ENCODE measurements at regions not wholly inside any gene's neighbourhood (a gene's known extent, or its start where the extent isn't known, plus 50 kb on each side); places are given as distances from the start of the nearest gene placed in this dataset.

DNA sequence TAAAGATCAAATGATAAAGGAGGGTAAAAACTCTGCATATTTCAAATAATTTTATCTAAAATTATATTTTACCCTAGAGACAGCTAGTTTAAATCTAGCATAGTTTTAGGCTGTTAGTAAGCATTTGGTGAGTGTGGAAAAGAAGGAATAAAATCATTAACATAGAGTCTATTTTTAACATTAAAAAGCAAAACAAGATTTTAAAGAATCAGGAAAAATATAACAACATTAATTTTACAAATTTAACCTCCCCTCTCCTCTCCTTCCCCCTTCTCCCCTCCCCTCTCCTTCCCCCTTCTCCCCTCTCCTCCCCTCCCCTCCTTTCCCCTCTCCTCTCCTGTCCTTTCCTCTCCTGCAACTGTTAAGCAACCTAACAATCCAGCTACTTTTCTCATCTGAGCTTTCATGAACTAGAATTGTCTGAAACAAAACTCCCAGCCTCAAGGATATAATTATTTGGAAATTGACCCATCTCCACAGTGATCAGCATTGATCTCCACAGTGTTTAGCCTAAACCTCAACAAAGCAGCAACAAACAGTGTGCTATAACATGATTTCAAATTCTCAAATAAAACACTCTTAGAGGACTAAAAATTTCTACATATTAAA, 293.2 kb downstream of the PPP1R3A start:
- no peak overlapping the region for H3K4me2 ChIP-seq (ENCODE audit: control insufficient read depth, insufficient read depth)
- CTCF ChIA-PET, result interaction anchor here (0.9 to 1.0 kb wide), 2 partner anchors 10 to 11 kb away, joined by 3 read pairs; no protein-coding TSS in a partner anchor
- in situ Hi-C loops (cut with MboI), result no loop called here
- no peaks in the 10 kb centered on the region for H3K27me3 ChIP-seq (replicated peaks in 1 of 2; ENCODE audit: control insufficient read depth in 2 of 2, insufficient read depth in 2 of 2, low read length in 1 of 2)
- SMC1A ChIA-PET (ENCODE audit: uncharacterized antibody, unreplicated experiment), result no interaction called here
- no peaks in the 10 kb centered on the region for H3K4me1 ChIP-seq (ENCODE audit: control insufficient read depth, insufficient read depth, low read length)
- no peaks in the 10 kb centered on the region for H3K79me2 ChIP-seq (ENCODE audit: control insufficient read depth, insufficient read depth, low read length)
- FAIRE-seq (no peak), ATAC-seq (no peak), DNase-seq (ENCODE audit: low read depth, low spot score) (no peak)
- RAD21 ChIA-PET (ENCODE audit: unreplicated experiment), result no interaction called here
- no peak overlapping the region for H3K9ac ChIP-seq (ENCODE audit: control insufficient read depth, insufficient read depth, low read length)
- POLR2A ChIA-PET, result interaction anchor here (1.2 kb wide), 1 partner anchor 10 kb away, joined by 3 read pairs; no protein-coding TSS in a partner anchor
- intact Hi-C loops (cut with micrococcal nuclease; ENCODE audit: unreplicated experiment), result no loop called here
- H3K36me3 ChIP-seq (ENCODE audit: control insufficient read depth in 2 of 2, insufficient read depth in 2 of 2, low read length in 1 of 2), result no peaks in the 10 kb centered on the region
- H4K20me1 ChIP-seq (ENCODE audit: control insufficient read depth, insufficient read depth), result no peaks in the 10 kb centered on the region
- no peak overlapping the region for H3K4me3 ChIP-seq
- TF ChIP-seq ZNF207 (IDR thresholded peaks at IDR 0.05; ENCODE audit: borderline replicate concordance), result no peak
- TF ChIP-seq MEF2A (IDR thresholded peaks at IDR 0.05; ENCODE audit: insufficient read depth, low read depth, low read length), result no peak
- TF ChIP-seq, protein P1, sequence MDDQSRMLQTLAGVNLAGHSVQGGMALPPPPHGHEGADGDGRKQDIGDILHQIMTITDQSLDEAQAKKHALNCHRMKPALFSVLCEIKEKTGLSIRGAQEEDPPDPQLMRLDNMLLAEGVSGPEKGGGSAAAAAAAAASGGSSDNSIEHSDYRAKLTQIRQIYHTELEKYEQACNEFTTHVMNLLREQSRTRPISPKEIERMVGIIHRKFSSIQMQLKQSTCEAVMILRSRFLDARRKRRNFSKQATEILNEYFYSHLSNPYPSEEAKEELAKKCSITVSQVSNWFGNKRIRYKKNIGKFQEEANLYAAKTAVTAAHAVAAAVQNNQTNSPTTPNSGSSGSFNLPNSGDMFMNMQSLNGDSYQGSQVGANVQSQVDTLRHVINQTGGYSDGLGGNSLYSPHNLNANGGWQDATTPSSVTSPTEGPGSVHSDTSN (IDR thresholded peaks at IDR 0.05; ENCODE audit: insufficient replicate concordance, low read depth, low read length), result no peak
- no peak for TF ChIP-seq KAT2A (conservative IDR thresholded peaks at IDR 0.05; ENCODE audit: control insufficient read depth, low read depth, low read length)
- no peak overlapping the region for H3K27ac ChIP-seq (ENCODE audit: control insufficient read depth, insufficient read depth)
- H2AFZ ChIP-seq (ENCODE audit: control insufficient read depth, low read depth, low read length), result no peak overlapping the region
- BruUV-seq (replicated peaks), result no TSS peak
- no peaks in the 10 kb centered on the region for H3K9me3 ChIP-seq (replicated peaks; ENCODE audit: control insufficient read depth, insufficient read depth, low read length)

DNA sequence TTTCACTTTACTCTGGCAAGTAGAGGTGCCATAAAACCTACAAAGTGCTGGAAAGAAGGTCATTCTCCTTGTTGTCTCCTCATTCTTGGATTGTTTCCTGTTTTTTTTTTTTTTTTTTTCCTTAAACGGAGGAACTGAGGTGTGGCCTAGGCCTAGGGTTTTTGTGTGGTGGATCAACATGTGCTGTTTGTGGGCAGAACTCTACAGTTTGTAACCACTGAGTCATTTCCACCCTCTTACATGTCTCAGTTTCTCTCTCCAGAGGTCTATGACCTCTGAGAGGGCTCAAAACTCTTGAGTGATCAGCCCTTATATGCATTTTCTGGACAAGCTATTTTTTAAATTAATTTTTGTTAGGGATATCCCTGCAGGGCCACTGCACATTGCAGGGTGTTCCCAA, 296.0 kb downstream of the PPP1R3A start:
- 100% methylated on average over 1 of the region's 1 CpG for WGBS (ENCODE audit: insufficient coverage, insufficient replicate concordance, low lambda C conversion rate, missing lambda C conversion rate)

More for the DNA sequence above, 296.0 kb downstream of the PPP1R3A start:
- ChIA-PET CTCF (interaction anchor here (0.6 kb wide), 1 partner anchor 59 kb away, joined by 3 read pairs; no protein-coding TSS in a partner anchor), SMC1A (ENCODE audit: uncharacterized antibody, unreplicated experiment) (interaction anchor here (0.6 to 1.1 kb wide), 3 partner anchors 16 to 1017 kb away, joined by 3 to 4 read pairs (median 3); no protein-coding TSS in a partner anchor), POLR2A (no interaction called here), RAD21 (ENCODE audit: unreplicated experiment) (no interaction called here)
- H3K27ac ChIP-seq (ENCODE audit: control insufficient read depth, insufficient read depth), result no peak overlapping the region
- H3K9ac ChIP-seq (ENCODE audit: control insufficient read depth, insufficient read depth, low read length), result no peak overlapping the region
- no peaks in the 10 kb centered on the region for H3K9me3 ChIP-seq (replicated peaks; ENCODE audit: control insufficient read depth, insufficient read depth, low read length)
- FAIRE-seq (no peak), ATAC-seq (peak; percentile 25; the same call in 1 of the 3 replicates), DNase-seq (ENCODE audit: low read depth, low spot score) (no peak)
- no peaks in the 10 kb centered on the region for H3K79me2 ChIP-seq (ENCODE audit: control insufficient read depth, insufficient read depth, low read length)
- intact Hi-C loops (cut with micrococcal nuclease; ENCODE audit: unreplicated experiment) (no loop called here), in situ Hi-C loops (cut with MboI) (no loop called here)
- H2AFZ ChIP-seq (ENCODE audit: control insufficient read depth, low read depth, low read length), result no peak overlapping the region
- H3K27me3 ChIP-seq (replicated peaks in 1 of 2; ENCODE audit: control insufficient read depth in 2 of 2, insufficient read depth in 2 of 2, low read length in 1 of 2), result no peaks in the 10 kb centered on the region
- no peaks in the 10 kb centered on the region for H3K36me3 ChIP-seq (ENCODE audit: control insufficient read depth in 2 of 2, insufficient read depth in 2 of 2, low read length in 1 of 2)
- H3K4me1 ChIP-seq (ENCODE audit: control insufficient read depth, insufficient read depth, low read length), result no peaks in the 10 kb centered on the region
- no peak overlapping the region for H3K4me3 ChIP-seq
- TF ChIP-seq MYB (IDR thresholded peaks at IDR 0.05; ENCODE audit: borderline replicate concordance, low read depth, low read length), result no peak
- no peak for TF ChIP-seq ZNF384 (IDR thresholded peaks at IDR 0.05; ENCODE audit: borderline replicate concordance, low read depth, low read length)
- TF ChIP-seq ATF7 (IDR thresholded peaks at IDR 0.05; ENCODE audit: low read depth), result no peak
- TF ChIP-seq, protein P2, sequence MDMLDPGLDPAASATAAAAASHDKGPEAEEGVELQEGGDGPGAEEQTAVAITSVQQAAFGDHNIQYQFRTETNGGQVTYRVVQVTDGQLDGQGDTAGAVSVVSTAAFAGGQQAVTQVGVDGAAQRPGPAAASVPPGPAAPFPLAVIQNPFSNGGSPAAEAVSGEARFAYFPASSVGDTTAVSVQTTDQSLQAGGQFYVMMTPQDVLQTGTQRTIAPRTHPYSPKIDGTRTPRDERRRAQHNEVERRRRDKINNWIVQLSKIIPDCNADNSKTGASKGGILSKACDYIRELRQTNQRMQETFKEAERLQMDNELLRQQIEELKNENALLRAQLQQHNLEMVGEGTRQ (IDR thresholded peaks at IDR 0.05; ENCODE audit: borderline replicate concordance, low read depth, low read length), result no peak
- TF ChIP-seq KDM1A (IDR thresholded peaks at IDR 0.05; ENCODE audit: borderline replicate concordance), result no peak
- no peak for TF ChIP-seq TCF12 (IDR thresholded peaks at IDR 0.05; ENCODE audit: low read depth, low read length)
- TF ChIP-seq, protein P3, sequence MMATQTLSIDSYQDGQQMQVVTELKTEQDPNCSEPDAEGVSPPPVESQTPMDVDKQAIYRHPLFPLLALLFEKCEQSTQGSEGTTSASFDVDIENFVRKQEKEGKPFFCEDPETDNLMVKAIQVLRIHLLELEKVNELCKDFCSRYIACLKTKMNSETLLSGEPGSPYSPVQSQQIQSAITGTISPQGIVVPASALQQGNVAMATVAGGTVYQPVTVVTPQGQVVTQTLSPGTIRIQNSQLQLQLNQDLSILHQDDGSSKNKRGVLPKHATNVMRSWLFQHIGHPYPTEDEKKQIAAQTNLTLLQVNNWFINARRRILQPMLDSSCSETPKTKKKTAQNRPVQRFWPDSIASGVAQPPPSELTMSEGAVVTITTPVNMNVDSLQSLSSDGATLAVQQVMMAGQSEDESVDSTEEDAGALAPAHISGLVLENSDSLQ (IDR thresholded peaks at IDR 0.05), result no peak
- no peak for TF ChIP-seq SUPT20H (IDR thresholded peaks at IDR 0.05; ENCODE audit: borderline replicate concordance, control insufficient read depth, low read depth, low read length)
- no peak for TF ChIP-seq MEF2A (IDR thresholded peaks at IDR 0.05; ENCODE audit: insufficient read depth, low read depth, low read length)
- no peak overlapping the region for H3K4me2 ChIP-seq (ENCODE audit: control insufficient read depth, insufficient read depth)
- no peaks in the 10 kb centered on the region for H4K20me1 ChIP-seq (ENCODE audit: control insufficient read depth, insufficient read depth)
- no TSS peak for BruUV-seq (replicated peaks)
